HUES48 (cell line): ENCODE measurements at regions not wholly inside any gene's neighbourhood (a gene's known extent, or its start where the extent isn't known, plus 50 kb on each side); places are given as distances from the start of the nearest gene placed in this dataset.

Experiments
- H3K27ac ChIP-seq: one replicate; pipeline ENCODE4 v1.7.0; 2013; ENCODE audit warnings: low read depth, low read length, inconsistent platforms
- H3K27me3 ChIP-seq: 2 replicates; pipeline ENCODE4 v1.6.1; 2013; ENCODE audit warnings: mild to moderate bottlenecking, low read length; ENCODE audit not compliant: control insufficient read depth, insufficient read depth
- H3K36me3 ChIP-seq: 2 replicates; pipeline ENCODE4 v1.6.1; 2013; ENCODE audit warnings: low read length; ENCODE audit not compliant: control insufficient read depth, insufficient read depth
- H3K4me1 ChIP-seq: 2 replicates; pipeline ENCODE4 v1.6.1; 2013; ENCODE audit warnings: mild to moderate bottlenecking, low read length; ENCODE audit not compliant: control insufficient read depth, insufficient read depth
- H3K4me3 ChIP-seq: 2 replicates; pipeline ENCODE4 v1.5.1; 2013; ENCODE audit warnings: mild to moderate bottlenecking, low read depth, low read length
- H3K9ac ChIP-seq: 2 replicates; pipeline ENCODE4 v1.6.1; 2013; ENCODE audit warnings: mild to moderate bottlenecking, low read depth, low read length, moderate library complexity
- H3K9me3 ChIP-seq: 2 replicates; pipeline ENCODE4 v1.6.1; 2013; ENCODE audit warnings: low read length; ENCODE audit not compliant: control insufficient read depth, insufficient read depth

DNA sequence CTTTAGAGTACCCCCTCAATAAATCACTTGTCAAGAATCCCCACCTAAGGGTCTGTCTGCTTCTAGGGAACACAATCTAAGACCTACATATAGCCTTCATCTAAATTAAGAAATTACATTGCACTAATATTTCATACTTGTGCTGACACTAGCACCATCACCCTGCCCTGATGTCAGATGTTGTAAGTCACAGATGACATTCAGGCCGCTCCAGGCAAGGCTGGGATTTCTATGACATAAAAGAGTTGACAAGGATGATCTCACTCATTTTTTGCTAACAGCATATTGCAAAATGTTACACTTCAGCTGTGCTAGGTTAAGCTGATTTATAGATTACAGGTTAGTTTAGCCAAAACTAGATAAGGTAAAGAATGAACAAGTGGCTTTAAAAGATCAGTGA is 372.5 kb upstream of the GRIA1 start:
- Histone ChIP-seq H3K27ac (no peak overlapping the region), H3K4me1 (peaks cover 7% of the 10 kb centered on the region), H3K9me3 (no peaks in the 10 kb centered on the region), H3K9ac (no peak overlapping the region), H3K4me3 (no peak overlapping the region), H3K27me3 (no peaks in the 10 kb centered on the region), H3K36me3 (no peaks in the 10 kb centered on the region)

GRCh38 chr5:153122403-153122802 is 368.1 kb upstream of the GRIA1 start:
- H3K4me3 ChIP-seq, result no peak overlapping the region
- no peak overlapping the region for H3K27ac ChIP-seq
- H3K9ac ChIP-seq, result no peak overlapping the region
- H3K4me1 ChIP-seq, result peaks cover 7% of the 10 kb centered on the region
- H3K27me3 ChIP-seq, result no peaks in the 10 kb centered on the region
- H3K36me3 ChIP-seq, result no peaks in the 10 kb centered on the region
- H3K9me3 ChIP-seq, result no peaks in the 10 kb centered on the region

DNA sequence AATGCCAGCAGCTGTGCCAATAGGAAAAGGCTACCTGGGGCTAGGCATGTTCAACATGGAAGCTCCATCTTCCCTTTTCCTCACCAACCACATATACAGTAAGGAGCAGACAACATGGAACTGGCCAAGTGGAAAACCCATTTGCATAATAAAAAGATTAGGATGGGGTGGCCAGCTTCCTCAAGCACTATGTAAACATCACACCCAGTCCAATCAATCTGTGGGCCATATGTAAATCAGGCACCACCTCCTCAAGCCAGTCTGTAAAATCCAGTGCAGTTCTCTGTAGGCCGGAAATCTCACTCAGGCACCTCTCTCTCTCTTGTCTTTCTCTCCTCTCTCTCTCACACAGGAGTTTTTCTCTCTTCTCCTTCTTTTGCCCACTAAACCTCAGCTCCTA is 360.2 kb upstream of the GRIA1 start:
- H3K27ac ChIP-seq, result no peak overlapping the region
- no peaks in the 10 kb centered on the region for H3K27me3 ChIP-seq
- H3K36me3 ChIP-seq, result no peaks in the 10 kb centered on the region

DNA sequence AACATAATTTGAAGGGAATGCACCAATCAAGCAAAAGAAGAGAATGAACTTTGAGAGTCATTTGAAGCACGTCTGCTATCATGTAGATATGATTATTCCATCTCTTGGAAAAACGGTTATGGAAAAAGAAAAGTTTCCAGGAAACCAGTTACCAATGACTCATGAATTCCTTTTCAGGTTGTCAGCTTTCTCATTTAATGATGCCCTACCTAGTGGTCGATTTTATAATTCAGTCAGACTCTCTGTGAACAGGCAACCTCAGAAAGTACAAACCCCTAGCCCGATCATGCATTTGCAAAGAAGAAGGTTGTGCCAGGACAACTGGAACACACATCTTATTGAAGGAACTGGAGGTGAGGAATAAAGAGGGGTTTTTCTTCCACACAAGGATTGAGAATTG is 355.1 kb upstream of the GRIA1 start:
- Histone ChIP-seq H3K36me3 (no peaks in the 10 kb centered on the region), H3K4me1 (no peaks in the 10 kb centered on the region), H3K27me3 (no peaks in the 10 kb centered on the region), H3K9ac (no peak overlapping the region), H3K27ac (no peak overlapping the region), H3K4me3 (no peak overlapping the region), H3K9me3 (no peaks in the 10 kb centered on the region)

More for the DNA sequence above, 360.2 kb upstream of the GRIA1 start:
- Histone ChIP-seq H3K4me3 (no peak overlapping the region), H3K9me3 (no peaks in the 10 kb centered on the region), H3K4me1 (no peaks in the 10 kb centered on the region), H3K9ac (no peak overlapping the region)

DNA sequence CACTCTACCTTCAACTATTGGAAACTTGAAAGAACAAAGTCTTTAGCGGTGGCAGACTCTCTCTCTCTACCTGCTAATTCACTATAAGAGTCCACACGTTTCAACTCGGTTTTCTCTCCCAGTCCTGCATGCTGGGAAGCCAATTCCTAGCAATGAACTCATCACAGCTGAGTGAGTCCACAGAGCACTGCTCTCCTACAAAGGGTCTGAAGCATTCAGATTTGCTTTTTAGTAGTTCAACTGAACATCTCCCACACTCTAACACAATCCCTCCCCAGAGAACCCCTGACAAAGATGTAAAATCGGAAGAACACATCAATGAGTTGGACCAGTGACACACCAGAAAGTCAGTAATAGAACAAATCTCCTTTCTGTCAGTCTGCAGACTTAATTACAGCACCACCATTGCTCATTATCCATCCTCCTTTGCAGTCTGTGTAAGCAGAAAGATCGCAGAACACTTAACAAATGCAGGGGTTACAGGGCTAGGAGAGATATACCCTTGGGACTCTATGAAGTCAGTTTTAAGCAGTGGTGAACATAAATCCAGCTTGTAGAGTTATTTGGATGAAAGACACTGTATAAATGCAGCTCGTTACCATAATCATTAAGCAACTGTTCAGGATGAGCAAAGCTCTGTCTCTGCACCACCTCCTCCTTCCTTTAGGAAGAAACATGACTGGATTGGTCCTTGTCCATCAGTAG is 353.4 kb upstream of the GRIA1 start:
- H3K9ac ChIP-seq, result no peak overlapping the region
- H3K4me3 ChIP-seq, result no peak overlapping the region
- H3K27me3 ChIP-seq, result no peaks in the 10 kb centered on the region
- H3K36me3 ChIP-seq, result no peaks in the 10 kb centered on the region
- H3K27ac ChIP-seq, result no peak overlapping the region
- H3K4me1 ChIP-seq, result no peaks in the 10 kb centered on the region
- no peaks in the 10 kb centered on the region for H3K9me3 ChIP-seq

DNA sequence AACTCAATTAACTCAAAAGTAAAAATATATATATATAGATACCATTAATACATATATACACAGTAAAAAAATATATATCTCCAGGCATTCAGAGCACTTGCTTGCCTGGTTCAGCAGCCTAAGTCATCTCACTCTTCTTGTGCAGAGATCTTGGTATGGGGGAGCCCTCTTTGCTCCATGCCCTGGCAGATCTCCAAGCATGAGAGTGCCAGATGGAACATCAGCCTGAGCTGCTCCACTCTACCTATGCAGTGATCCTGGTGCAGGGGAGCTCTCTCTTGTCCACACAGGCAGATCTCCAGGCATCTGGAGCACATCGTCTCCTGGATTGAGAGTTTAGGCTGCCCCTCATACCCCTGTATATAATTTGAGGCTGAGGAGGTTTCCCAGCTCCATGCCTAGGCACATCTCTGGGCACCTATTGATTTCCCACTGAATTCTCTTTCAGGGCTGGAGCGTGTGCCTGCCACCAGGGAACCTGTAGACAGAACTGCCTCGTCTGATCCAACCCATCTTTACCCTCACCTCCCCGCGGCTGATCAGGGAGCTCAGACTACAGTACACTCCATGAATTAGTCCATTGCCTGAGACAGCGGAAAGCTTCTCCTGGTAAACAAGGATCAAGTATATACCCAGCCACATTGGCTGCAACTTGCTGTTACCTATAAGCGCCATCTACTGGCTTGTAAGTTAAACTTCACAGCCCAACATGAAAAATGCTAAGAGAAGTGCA is 342.4 kb upstream of the GRIA1 start:
- H3K27ac ChIP-seq, result no peak overlapping the region
- no peaks in the 10 kb centered on the region for H3K27me3 ChIP-seq
- no peaks in the 10 kb centered on the region for H3K9me3 ChIP-seq
- no peaks in the 10 kb centered on the region for H3K4me1 ChIP-seq
- no peak overlapping the region for H3K9ac ChIP-seq
- no peaks in the 10 kb centered on the region for H3K36me3 ChIP-seq
- no peak overlapping the region for H3K4me3 ChIP-seq

DNA sequence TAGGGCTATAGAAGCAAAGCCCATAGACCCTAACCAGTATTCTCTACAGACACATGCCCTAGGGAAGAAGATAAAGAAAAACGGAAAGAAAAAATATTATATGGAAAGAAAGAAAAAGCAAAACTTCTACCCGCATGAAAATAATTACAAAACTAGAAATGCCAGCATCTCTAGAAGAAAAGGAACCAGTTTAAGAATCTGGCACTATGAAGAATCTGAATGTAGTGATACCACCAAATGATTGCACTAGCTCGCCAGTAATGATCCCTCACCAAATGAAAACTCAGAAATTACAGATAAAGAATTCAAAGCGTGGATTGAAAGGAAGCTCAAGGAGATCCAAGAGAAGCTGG is 341.9 kb upstream of the GRIA1 start:
- Histone ChIP-seq H3K36me3 (no peaks in the 10 kb centered on the region), H3K4me3 (no peak overlapping the region), H3K27ac (no peak overlapping the region), H3K4me1 (no peaks in the 10 kb centered on the region), H3K27me3 (no peaks in the 10 kb centered on the region), H3K9ac (no peak overlapping the region), H3K9me3 (no peaks in the 10 kb centered on the region)

DNA sequence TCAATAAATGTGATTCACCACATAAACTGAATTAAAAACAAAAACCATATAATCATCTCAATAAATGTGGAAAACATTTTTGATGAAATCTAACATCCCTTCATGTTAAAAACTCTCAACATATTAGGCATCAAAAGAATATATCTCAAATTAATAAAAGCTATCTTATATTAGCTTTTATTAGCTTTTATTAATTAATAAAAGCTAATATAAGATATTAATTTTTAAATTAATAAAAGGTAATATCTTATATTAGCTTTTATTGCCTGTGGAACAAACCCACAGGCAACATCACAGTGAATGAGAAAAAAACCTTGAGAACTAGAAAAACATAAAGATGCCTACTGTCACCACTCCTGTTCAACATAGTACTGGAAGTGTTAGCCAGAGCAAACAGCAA is 338.9 kb upstream of the GRIA1 start:
- H3K4me3 ChIP-seq, result no peak overlapping the region
- H3K27ac ChIP-seq, result no peak overlapping the region
- no peak overlapping the region for H3K9ac ChIP-seq
- H3K27me3 ChIP-seq, result no peaks in the 10 kb centered on the region
- no peaks in the 10 kb centered on the region for H3K36me3 ChIP-seq
- H3K9me3 ChIP-seq, result no peaks in the 10 kb centered on the region
- no peaks in the 10 kb centered on the region for H3K4me1 ChIP-seq

GRCh38 chr5:153153086-153153485 is 337.4 kb upstream of the GRIA1 start:
- no peaks in the 10 kb centered on the region for H3K9me3 ChIP-seq
- H3K27ac ChIP-seq, result no peak overlapping the region
- H3K27me3 ChIP-seq, result no peaks in the 10 kb centered on the region
- no peak overlapping the region for H3K4me3 ChIP-seq
- H3K9ac ChIP-seq, result no peak overlapping the region
- H3K36me3 ChIP-seq, result no peaks in the 10 kb centered on the region
- H3K4me1 ChIP-seq, result no peaks in the 10 kb centered on the region

DNA sequence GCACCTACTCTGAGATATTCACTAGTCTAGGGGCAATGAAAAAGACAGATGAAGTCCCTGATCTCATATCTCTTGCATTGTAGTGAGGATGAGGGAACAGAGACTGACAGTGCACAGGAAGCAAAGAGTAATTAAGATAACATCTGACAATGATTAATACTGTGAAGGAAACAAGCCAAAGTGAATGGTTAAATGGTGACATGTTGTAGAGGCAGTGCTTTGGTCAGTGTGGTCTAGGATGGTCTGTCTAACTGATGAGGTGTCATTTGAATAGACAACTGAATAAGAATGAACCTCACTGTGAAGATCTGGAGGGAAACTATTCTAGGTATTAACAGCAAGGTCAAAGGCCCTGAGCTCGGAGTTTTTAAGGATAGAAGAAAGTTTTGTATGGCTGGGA is 333.3 kb upstream of the GRIA1 start:
- no peaks in the 10 kb centered on the region for H3K9me3 ChIP-seq
- H3K4me3 ChIP-seq, result no peak overlapping the region
- H3K27me3 ChIP-seq, result no peaks in the 10 kb centered on the region
- H3K27ac ChIP-seq, result no peak overlapping the region
- no peaks in the 10 kb centered on the region for H3K36me3 ChIP-seq
- H3K9ac ChIP-seq, result no peak overlapping the region
- peaks cover 8% of the 10 kb centered on the region; the same call in 1 of the 2 replicates for H3K4me1 ChIP-seq

GRCh38 chr5:153158608-153159007 is 331.9 kb upstream of the GRIA1 start:
- H3K4me3 ChIP-seq, result no peak overlapping the region
- no peak overlapping the region for H3K27ac ChIP-seq
- H3K27me3 ChIP-seq, result no peaks in the 10 kb centered on the region
- no peaks in the 10 kb centered on the region for H3K9me3 ChIP-seq
- H3K36me3 ChIP-seq, result no peaks in the 10 kb centered on the region
- H3K4me1 ChIP-seq, result peaks cover 8% of the 10 kb centered on the region; the same call in 1 of the 2 replicates
- H3K9ac ChIP-seq, result no peak overlapping the region
